NCI-H748 treated with DMSO at 0.1 percent for 48 hours (cell line): ENCODE measurements at regions not wholly inside any gene's neighbourhood (a gene's known extent, or its start where the extent isn't known, plus 50 kb on each side); places are given as distances from the start of the nearest gene placed in this dataset.

ENCODE experiments used
- DNase-seq: peaks from one replicate; lab custom pipeline; 2025; lab: John Stamatoyannopoulos, UW

DNA sequence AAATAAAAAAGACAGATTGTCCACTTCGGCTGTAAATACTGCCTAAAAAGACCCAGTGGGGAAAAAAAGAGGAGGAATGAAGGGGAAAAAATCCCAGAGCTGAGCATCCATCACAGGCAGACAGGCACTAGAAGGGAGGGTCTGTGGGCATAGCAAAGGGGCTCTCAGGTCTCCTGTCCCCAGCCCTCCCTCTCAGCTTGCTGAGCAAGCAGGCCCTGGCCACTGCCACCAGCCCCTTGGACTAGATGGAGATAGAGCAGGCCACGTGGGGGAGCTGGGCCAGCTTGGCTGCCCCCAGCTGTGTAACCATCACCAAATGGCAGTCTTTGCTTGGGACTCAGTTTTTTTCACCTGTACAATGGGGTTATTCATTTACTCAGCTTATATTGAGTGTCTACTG lies 141.6 kb upstream of the UNC5B start:
- no peak for DNase-seq

DNA sequence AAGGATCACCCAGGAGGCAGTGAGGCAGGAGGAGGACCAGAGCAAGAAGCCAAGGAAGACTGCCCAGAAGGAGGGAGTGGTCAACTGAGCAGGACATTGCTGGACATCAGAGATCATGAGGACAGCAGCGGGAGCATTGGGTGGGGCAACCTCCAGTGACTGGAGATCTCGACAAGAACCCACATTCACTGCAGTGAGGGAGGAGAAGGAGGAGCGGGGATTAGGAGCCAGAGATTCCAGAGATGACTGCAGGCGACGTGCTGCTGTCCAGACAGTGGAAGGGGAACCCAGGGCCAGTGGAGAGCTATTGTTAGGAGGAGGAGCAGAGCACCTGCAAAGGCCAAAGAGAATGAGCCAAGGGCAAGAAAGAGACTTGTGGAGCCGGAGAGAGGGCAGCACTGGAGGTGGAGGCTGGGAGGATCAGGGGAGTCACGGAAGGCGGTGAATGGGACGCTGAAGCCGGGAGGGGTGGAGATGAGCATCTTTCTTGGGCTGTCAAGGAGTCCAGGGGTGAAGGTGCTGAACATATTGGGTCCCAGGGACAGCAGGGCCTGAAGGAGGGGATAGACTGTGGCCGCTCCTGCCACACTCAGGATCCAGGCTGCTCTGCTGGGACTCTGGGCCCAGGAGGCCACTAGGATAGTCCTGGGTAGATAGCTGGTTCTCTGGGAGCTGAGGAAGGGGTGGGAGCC lies 140.1 kb upstream of the UNC5B start:
- DNase-seq = no peak

DNA sequence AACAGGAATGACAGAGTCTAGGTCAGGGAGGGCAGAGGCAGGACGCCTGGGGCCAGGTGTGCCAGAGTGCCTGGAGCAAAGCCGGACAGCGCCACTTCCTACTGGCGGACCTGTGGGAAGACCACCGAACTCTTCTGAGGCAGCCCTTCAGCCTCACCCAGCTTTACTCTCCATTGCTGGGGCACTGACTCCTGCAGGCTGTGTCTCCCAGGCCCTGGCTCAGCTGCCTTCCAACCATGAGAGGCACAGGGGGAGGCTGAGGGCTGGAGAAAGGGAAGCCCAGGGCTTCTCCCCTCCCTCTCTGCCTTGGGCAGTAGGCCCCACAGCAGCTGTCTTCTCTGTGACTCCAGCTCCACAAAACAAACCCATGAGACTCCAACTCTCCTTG lies 139.6 kb upstream of the UNC5B start:
- DNase-seq = no peak

DNA sequence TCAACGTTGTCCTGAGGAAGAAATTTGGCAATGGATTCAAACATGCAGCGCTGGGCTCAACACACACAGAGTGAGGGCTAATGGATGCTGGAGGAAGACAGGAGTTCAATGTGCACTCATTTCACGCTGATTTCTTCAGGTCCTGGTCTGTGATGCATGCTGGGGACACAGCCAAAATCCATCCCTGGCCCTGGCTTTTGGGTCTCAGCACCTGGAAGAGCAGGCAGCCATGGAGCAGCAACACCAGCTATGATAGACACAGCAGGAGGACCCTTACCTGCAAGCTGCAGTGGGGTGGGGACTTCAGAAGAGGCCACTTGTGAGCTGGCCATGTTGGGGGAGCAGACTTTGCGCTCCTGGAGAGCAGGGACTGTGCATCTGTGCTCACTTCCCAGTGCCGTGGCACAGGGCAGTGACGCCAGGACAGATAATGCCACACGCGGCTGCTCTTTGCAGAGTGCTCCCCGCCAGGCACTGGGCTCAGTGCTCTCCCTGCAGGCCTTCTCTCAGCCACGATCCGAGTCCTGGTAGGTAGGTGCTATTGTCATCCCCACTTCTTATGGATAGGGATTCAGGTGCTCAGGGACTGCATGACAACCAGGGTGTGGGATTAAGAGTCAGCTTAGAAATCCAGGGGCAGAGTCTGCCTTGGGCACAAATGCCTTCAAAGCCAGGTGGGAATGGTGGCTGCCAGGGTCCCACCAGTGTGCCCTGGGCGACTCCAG lies 138.8 kb upstream of the UNC5B start:
- no peak for DNase-seq

DNA sequence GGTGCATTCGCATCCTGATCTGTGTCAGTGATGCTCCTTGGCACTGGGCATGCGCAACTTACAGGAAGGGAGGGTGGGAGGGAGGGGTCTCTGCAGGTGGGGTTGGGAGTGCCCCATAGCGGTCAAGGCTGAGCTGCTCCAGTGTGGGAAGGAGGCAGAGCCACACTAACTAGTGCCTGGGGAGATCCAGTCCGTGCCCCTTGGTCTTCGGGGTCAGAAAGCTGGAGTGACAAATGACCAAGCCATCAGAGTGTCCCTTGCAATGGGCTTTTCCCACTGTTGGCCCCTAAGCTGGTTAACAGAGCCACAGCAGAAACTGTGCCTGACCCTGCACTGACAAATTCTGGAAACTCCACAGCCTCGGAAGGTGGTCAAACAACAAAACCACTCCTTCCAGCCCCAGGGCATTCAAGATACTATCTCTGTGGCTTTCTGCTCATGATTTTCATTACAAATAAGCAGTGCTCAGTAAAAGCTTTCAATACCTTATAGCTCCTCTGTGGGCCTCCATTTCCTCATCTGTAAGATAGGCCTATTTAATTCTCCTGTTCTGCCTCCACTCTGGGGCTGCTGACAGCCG lies 138.1 kb upstream of the UNC5B start:
- no peak for DNase-seq

DNA sequence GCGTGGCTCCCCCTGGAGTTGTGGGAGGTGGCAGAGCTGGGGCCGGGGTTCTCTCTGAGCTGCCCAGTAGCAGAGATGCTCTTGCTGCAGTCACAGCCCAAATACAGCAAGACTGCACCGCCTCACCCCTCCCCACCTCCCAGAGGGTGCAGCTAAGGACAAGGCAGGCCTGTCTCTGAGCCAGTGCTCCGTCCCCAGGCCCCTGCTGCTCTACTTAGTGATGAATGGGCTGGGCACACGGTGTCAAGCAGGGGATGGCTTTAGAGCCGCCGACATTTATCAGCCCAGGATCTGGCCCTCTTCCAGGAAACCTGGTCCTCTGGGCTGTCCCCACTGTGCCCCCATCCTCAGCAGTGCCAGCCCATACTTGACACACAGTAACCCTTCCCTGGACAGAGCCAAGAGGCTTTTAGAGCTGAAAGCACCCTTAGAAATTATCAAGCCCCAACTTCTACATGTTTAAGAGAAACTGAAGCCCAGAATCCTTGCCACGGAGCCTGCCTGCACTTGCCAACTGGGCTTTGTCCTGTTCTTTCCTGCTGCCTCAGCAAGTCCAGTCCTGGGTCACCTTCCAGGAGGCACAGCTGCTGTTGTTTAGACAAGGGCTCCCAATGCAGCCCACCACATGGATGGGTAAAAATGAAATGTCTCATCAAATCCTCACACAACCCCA lies 137.1 kb upstream of the UNC5B start:
- no peak for DNase-seq

DNA sequence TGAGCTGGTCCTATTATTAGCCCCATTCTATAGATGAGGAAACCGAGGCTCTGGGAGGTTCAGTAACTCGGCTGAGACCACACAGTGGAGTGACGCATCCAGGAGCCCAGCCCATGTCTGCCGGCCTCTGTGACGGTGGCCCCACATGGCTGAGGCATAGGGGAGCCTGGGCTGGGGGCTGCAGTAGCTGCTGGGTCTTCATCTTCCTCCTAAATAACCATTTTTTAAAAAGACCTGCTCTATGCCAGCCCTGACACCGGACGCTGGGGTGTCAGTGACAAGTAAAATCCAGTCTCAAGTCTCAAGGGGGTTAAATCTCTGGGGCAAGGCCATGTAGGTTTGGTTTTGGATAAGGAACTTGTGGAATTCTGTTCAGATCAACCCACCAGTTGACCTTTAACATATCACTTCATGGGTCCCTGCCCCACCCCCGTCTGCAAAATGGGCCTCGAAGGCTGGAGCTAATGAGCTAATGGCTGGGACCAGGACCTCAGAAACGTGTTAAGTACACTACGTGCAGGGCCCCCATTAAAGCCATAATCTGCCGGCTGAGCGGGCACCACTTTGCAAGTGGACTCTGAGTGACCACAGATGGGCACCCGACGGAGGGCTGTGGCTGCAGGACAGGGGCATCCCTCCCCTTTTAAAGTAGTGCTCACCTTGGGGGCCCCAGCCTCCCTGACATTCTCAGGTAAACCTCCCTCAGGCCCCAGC lies 136.5 kb upstream of the UNC5B start:
- no peak for DNase-seq

DNA sequence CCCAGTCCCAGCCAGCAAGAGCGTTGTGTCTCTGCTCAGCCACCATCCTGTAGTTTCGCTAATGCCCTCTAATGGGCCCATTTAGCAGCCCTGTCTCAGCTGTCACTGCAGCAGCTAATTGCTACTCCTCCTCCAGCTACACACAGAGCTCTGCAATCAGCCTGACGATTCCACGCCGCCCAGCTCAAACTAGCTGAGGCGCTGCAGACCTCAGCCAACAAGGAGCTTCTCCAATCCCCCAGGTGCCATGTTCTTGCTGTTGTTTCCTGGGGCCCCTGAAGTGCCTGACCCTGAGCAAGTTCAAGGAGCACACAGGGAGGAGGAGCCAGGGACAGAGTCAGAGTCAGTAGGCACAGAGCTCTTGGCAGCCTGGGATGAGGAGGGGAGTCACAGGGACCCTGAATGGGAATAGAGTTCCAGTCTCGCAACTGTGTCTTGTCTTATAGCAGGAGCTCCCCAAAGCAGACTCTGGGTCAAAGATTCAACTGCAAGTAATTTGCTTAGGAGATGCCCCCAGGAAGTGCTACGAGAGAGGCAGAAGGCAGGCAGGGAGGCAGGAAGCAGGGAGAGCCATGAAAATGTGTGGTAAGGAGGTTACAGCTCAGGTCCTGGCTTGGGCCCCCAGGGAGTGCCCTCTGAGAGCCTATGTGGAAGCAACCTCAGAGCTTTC lies 135.8 kb upstream of the UNC5B start:
- peak; percentile 29 for DNase-seq

DNA sequence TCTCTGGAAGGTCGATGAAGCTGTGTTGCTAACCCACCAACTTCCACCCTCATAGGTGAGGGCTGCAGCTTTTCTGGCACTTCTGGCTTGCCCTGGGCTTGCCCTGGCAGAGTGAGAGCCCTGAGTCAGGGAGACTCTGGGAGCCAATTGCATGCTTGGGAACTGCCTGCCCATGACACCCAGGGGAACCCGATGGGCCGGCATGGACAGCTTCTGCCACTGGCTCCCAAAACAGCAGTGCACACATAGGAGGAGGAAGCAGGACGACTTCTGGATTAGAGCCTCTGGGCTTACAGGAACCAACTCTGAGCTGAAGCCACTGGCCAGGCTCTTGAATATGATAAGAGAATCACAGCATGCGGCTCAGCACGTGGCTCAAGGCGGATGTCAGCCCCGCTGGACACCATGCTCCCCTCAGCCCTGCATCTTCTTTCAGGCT lies 135.2 kb upstream of the UNC5B start:
- no peak for DNase-seq

DNA sequence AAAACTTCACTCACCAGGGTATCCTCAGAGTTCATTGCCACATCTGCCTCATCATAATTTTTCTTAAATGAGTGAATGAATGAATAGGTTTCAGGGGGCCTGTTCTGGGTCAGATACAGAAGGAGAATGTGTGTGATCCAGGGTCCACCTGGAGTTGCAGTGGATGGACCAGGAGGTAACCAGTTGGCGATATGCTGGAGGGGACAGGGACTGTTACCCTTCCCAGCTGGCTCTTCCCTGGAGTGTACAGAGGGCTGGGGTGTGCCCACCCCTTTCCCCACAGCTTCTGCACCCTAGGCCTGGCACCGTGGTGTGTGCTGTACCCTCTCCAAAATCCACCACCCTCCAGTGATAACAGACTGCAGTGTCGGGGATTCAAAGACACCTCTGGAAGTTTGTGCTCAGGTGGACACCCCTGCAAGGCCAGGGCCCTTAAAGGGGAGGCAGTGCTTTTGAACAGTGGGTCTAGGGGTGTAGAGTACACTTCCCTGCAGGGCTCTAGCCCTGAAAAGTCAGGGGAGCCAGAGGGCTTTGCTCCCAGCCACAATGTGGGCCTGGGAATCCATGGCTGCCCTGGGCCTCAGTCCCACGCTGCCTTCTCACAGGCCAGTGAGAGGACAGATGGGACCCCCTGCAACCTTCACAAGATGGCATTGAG lies 134.4 kb upstream of the UNC5B start:
- no peak for DNase-seq

DNA sequence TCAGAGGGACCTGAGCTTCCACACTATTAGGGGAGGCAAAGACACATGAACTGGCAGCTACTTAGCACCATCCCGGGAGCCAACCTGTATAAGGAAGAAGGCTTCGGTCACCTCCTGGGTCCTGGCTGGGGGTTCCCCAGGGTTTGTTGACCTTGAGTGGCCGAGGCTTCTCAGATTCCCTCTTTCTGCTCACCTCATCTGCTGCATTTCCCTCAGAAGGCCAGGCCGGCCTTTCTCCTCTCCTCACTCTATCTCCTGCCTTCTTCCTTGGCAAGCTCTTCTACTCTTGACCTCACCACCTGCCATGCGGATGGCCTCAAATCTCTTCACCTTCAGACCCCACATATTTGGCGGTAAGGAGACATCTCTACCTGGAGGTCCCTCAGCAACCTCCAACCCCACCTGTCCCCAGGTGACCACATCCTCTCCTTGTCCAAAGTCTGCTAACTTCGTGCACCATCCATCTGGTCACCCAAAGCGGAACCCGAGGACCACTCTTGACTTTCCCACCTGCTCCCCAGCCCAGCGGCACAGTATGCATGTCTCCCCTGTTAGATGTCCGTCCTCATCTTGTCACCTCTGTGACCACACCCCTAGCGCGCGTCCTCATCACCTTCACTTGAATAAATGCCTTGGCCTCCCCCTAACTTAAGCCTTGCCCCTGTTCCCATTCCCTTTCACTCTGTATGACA lies 133.8 kb upstream of the UNC5B start:
- DNase-seq = no peak

DNA sequence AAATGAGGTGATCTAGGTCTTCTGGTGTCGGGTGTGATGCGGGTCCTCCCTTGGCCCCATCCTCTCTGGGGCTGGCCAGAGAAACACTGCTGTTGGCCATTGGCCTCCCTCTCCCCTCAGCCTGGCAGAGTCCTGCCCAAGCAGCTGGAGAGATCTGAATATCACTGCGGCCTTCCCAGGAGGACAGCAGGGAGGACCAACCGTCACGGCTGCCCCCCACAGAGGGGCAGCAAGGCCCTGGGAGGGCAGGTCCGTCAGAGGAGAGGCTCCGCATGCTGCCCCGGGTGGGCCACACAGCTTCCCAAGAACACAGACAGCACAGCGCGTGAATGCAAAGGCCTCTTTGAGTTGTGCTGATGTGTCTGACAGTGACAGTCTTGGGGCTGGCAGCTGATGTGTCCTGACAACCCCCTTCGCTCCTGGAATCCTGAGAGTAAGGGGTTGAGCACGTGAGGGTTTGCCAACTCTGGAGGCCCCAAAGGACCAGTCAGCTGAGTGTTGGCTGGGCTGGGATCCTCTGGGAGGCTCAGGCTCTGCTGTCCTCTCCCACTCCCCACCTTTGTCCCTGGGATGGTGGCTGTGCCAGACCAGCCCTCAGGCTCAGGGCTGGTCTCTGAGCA lies 132.5 kb upstream of the UNC5B start:
- DNase-seq = no peak

DNA sequence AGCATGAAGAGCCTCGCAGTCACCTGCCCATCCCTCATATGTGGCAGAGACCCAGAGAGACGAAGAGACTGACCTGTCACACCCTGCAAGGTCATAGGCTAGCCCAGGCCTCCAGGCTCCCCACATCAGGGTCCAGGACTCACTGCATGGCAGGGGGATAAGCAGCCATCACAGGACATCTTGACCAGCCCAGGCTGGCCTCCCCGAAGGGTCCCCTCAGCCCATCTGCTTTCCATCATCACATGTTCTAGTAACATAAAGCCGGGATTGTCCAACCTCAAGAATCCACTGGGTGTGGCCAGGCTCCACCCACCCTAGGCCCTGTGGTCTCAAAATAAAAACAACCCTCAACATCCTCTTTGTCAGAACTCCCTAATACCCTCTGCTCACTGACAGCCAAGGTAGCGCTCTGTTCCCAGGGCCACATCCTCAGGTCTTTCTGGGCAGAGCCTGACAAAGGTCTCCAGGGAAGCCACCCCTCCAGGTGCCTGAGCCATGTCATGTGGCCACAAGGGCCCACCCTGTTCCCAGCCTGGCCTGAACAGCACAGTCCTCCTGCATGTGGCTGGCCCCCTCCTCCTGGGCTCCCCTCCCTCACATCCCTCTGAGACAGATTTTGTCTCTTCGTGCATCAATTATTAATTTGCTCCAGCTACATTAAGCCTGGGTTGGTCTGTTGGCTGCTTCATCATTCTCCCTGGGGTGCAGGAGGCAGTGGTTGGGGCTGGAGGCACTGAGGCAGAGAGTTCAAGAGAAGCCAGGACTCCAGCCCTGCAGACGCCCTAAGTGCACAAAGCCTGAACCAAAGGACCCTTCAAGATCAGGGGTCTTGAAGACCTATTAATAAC lies 131.8 kb upstream of the UNC5B start:
- no peak for DNase-seq

DNA sequence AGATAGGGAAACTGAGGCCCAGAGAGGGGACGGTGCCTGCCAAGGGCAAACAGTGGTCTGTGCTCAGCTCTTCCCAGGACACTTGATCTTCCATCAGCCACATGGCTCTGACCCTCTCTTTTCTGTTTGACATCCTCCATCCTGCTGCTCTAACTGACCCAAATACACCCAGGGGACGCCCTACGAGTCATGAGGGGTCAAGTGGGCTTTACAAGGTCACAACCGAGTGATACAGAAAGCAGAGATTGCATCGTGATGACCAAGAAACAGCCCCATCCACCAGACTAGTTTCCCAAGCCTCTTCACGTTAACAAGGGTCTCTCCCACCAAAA lies 131.2 kb upstream of the UNC5B start:
- no peak for DNase-seq

DNA sequence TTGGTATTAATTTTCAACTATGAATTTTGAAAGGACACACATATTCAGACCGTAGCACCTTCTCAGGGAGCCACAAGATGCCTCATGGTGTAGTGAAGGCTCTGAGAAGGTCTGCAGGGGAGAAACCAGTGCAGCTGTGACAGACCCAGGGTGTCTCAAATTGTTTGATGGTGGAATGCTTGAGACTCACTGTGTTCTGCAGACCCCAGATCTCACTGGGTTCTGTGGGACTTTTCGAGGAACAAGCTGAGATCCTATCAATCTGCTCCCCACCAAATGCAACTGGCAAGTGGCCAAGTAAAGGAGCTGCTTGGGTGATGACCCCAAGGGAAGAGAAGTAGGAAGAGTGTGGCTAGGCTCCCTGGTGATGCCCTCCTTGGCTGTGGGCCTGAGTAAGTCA lies 130.5 kb upstream of the UNC5B start:
- DNase-seq = no peak

DNA sequence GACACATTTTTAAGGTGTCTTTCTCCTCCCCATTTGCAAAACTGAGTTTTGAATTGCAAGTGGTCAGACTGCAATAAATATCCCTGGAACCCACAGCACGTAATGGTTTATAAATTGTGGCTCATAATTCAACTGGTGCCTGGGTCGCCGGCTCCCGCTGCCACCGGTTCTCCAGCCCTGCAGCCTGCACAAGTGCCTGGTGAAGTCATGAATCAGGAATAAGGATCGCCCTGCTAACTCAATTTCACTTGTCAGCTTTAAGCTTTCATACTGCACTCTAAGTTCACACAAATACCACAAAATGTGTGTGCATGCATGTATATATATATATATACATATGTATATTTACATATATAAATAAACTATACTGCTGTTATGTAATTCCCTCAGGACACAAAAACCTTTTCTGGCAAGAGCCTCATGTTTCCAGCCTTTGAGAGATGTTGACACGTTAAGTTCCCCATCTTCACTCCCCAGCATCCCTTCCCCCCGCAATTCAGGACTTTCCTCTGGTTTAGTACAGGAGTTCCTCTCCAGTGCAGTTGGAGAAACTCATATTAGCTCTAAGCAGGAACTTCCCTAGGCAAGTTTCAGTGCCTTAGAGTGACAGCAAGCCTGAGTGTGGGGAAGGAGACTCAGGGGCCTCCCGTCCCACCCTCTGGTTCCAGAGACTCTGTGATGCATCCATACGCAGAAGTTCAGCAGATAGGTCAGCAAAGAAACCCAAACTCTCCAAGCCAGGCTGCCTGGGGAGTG lies 129.2 kb upstream of the UNC5B start:
- no peak for DNase-seq

DNA sequence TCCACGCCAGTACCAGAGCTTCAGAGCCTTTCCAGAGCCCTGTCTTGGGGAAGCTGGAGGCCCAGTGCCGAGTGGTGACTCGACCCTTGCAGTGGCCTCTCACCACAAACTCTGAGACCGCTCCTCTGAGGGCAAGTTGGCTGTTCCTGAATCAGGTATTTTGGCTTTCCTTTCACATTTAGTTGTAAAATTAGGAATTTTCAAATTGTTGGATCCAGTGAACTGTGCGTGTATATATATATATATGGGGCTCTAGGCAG lies 128.7 kb upstream of the UNC5B start:
- no peak for DNase-seq

DNA sequence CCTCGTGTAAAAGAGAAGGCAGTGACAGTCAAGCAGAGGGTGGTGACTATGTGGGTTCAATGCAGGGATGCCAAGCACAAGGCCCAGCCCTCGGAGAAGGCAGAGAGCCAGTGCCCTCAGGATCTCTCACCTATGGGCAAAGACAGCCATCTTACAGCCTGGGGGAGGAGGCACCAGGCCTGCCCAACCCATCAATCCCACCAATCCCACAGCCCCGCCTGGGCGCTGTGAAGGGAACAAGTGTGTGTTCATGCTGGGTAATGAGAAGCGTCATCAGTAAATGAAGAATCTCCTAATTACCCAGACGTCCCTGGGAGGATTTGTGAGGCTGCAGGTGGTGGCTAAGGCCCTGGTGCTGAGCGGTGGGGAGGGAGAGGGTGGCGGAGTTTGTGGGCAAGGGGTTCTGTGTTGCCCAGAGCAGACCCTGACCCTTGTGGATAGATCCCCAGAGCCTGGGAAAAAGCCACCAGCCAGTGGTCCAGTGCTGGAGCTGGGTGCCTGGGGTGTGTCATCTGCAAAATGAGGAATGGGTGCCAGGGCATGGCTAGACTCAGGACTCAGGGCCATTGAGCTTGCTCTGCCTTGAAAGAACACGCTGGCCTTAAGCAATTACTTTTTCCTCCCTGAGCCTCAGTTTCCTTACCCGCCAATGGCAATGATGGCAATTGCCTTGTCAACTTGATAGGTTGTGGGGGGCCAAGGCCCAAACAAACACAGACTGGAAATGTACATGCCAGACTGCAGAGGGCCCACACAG lies 128.1 kb upstream of the UNC5B start:
- DNase-seq = no peak
